BLaER1 (cell line): ENCODE measurements at regions not wholly inside any gene's neighbourhood (a gene's known extent, or its start where the extent isn't known, plus 50 kb on each side); places are given as distances from the start of the nearest gene placed in this dataset.

ENCODE experiments used
- H3K27ac ChIP-seq: shearing (Covaris generic); formaldehyde crosslinking; 2 replicates; pipeline ENCODE4 v1.8.1; 2022
- H3K27me3 ChIP-seq: shearing (Covaris generic); formaldehyde crosslinking; 2 replicates; pipeline ENCODE4 v1.8.1; 2022
- H3K36me3 ChIP-seq: shearing (Covaris generic); formaldehyde crosslinking; 2 replicates; pipeline ENCODE4 v1.8.1; 2022
- H3K4me1 ChIP-seq: shearing (Covaris generic); formaldehyde crosslinking; 2 replicates; pipeline ENCODE4 v1.8.1; 2022
- H3K4me2 ChIP-seq: shearing (Covaris generic); formaldehyde crosslinking; 2 replicates; pipeline ENCODE4 v1.8.1; 2022
- H3K4me3 ChIP-seq: shearing (Covaris generic); formaldehyde crosslinking; 2 replicates; pipeline ENCODE4 v1.8.1; 2022
- H3K9ac ChIP-seq: shearing (Covaris generic); formaldehyde crosslinking; 2 replicates; pipeline ENCODE4 v1.8.1; 2022
- H3K9me3 ChIP-seq: shearing (Covaris generic); formaldehyde crosslinking; 2 replicates; pipeline ENCODE4 v1.8.1; 2022
- H4K20me1 ChIP-seq: shearing (Covaris generic); formaldehyde crosslinking; 2 replicates; pipeline ENCODE4 v1.8.1; 2022
- Cebpa-rat ChIP-seq: shearing (Covaris generic); IDR thresholded peaks from 2 replicates; pipeline ENCODE4 v1.8.1; 2022

DNA sequence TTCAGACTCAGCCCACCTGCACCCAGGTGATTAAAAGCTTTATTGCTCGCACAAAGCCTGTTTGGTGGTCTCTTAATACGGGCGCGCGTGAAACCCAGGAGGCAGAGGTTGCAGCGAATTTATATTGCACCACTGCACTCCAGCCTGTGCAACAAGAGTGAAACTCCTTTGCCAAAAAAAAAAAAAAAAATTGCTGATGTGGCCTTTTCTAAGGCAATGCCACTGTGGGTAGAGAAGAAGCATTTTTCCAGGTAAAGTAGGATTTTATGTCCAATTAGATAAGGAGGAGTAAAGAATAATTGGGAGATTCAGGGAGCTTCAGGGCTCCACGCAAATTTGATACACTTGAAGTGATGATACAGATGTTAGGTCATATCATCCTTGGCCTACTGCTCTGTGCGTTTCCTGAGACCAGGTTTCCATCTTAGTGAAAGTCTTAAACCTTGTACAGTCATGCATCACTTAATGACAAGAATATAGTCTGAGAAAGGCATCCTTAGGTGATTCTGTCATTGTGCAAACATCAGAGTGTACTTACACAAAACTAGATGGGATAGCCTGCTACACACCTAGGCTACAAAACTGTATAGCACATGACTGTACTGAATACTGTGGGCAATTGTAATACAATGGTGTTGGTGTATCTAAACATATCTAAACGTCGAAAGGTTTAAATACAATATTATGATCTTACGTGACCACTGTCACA lies 150.9 kb downstream of the SPRY2 start:
- Histone ChIP-seq H3K4me2 (no peak overlapping the region), H3K9ac (no peak overlapping the region), H3K4me3 (no peak overlapping the region), H3K27ac (no peak overlapping the region), H3K9me3 (no peaks in the 10 kb centered on the region), H3K27me3 (no peaks in the 10 kb centered on the region), H3K36me3 (no peaks in the 10 kb centered on the region), H3K4me1 (peaks cover 5% of the 10 kb centered on the region; the same call in 1 of the 2 replicates), H4K20me1 (no peaks in the 10 kb centered on the region)
- TF ChIP-seq Cebpa-rat, result no peak

DNA sequence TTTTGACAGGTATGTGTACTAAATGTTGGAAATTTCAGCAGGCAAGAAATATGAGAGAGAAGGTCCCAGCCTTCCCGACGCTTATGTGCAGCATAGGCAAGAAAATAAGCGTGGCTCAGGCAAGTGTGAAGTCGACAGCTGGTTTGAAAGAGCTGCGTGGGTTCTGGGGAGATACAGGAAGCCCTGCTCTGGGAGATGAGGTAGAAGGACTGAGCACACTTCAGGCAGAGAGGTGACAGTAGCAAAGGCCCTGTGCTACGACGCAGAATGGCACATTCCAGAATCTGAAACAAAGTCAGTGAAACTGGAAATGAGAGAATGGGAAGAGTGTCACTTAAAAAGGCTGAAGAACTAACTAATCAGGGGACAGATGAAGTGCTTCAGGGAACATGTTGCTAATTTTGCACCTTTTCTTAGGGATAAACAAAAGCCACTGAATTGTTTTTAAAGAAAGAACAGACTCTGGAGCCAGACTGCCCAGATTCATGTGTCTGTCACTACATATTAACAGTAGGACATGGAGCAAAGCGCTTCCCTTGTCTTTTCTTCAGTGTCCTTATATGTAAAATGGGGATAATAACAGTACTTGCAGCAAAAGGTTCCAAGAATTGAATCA lies 160.1 kb downstream of the SPRY2 start:
- H3K9me3 ChIP-seq, result no peaks in the 10 kb centered on the region
- H4K20me1 ChIP-seq, result no peaks in the 10 kb centered on the region
- no peak for TF ChIP-seq Cebpa-rat
- no peak overlapping the region for H3K4me3 ChIP-seq
- no peaks in the 10 kb centered on the region for H3K27me3 ChIP-seq
- H3K4me1 ChIP-seq, result peaks cover 4% of the 10 kb centered on the region
- H3K9ac ChIP-seq, result no peak overlapping the region
- no peak overlapping the region for H3K27ac ChIP-seq
- H3K4me2 ChIP-seq, result no peak overlapping the region
- H3K36me3 ChIP-seq, result no peaks in the 10 kb centered on the region

DNA sequence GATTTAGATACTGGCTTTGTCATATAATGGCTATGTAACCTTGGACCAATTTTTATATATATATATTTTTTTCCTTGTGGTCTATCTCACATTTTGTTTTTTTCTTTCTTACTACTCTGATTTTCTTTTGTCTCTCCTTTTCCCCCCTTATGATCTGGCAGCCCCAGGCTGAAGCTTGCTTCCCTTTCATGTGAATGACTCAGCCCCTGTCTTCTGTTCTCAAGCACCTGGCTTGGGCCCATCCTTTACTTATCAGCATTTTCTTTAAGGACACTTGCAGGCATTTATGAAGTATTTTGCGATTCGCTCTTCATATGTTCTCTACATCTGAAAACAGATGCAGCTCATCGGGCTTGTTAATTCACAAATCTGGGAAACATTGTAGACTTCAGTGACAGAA lies 163.6 kb downstream of the SPRY2 start:
- Histone ChIP-seq H3K27ac (no peak overlapping the region), H3K27me3 (no peaks in the 10 kb centered on the region), H3K9me3 (peaks cover 4% of the 10 kb centered on the region; the same call in 1 of the 2 replicates), H4K20me1 (no peaks in the 10 kb centered on the region), H3K4me2 (no peak overlapping the region), H3K4me3 (no peak overlapping the region), H3K4me1 (peaks cover 4% of the 10 kb centered on the region), H3K9ac (no peak overlapping the region), H3K36me3 (no peaks in the 10 kb centered on the region)
- no peak for TF ChIP-seq Cebpa-rat

DNA sequence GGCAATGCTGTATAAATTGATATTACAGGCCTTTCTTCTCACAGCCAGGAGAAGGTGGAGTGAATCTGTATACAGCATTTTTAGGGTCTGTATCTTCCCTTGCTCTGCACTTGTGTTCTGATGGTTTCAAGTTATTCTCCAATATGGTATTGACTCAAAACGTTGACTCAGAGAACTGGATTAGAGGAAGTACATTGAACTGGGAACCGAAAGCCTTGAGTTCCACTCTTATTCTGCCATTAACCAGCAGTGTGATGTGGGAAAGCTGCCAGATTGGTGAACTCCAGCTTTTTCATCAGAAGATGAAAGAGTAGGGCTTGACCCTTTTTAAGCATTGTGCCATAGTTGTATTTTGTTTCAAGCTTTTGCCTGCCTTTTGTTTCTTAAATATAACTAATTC lies 167.7 kb downstream of the SPRY2 start:
- no peak for TF ChIP-seq Cebpa-rat
- Histone ChIP-seq H3K36me3 (no peaks in the 10 kb centered on the region), H4K20me1 (no peaks in the 10 kb centered on the region), H3K9ac (no peak overlapping the region), H3K27ac (no peak overlapping the region), H3K4me3 (no peak overlapping the region), H3K27me3 (no peaks in the 10 kb centered on the region), H3K4me1 (peaks cover 20% of the 10 kb centered on the region), H3K4me2 (no peak overlapping the region), H3K9me3 (peaks cover 4% of the 10 kb centered on the region)

DNA sequence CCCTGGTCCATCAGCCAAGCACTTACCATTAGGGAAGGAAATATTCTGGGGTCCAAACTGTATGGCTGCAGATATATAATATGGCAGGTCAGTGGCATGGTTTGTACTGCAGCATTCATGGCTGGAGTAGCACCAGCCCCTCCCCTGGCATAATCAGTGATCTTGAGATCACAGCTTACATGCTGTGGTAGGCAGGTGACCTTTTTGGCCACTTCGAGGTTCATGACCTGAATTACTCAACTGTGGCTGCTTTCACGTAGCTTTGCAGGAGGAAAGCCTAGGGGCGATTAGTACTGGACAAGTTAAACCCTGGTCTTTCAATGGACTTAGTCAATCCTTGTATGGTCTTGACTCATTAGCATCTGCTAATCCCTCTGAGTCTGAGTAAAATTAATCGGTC lies 169.8 kb downstream of the SPRY2 start:
- no peak for TF ChIP-seq Cebpa-rat
- Histone ChIP-seq H3K4me3 (no peak overlapping the region), H3K9ac (no peak overlapping the region), H3K9me3 (peaks cover 4% of the 10 kb centered on the region), H3K4me1 (peaks cover 20% of the 10 kb centered on the region), H3K36me3 (no peaks in the 10 kb centered on the region), H3K27ac (no peak overlapping the region), H3K27me3 (no peaks in the 10 kb centered on the region), H3K4me2 (no peak overlapping the region), H4K20me1 (no peaks in the 10 kb centered on the region)

DNA sequence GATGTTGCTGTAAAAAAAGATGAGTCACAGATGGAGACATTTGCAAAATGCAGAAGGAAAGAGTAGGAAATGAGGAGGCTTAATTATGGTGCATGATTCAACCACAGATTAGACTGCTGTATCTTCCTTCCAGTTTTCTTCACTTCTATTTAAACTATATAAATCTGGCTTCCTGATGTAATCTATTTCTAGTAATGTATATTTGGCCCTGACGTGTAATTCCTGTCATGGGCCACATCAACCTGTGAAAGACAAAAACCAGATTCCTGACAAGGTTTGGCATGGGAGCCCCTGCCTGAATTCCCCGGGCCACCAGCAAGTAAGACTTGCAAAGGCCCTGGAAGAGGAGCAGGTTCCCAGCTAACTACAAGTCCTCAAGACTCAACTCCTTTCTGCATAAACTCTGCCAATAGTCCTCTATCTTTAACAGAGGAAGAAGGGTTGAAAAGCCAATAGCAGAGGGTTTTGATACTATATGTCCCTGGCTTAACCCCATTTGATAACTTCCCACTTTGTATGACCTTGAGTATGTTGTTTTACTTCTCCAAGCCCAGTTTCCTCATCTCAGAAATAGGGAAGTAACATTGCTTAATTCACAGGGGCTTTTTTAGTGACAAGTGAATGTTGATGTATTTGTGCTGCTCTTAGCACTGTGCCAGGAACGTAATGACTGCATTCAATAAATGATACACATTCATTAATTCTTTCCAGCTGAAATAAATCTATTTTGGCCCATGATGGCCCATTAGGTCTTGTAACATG lies 172.7 kb downstream of the SPRY2 start:
- Histone ChIP-seq H3K27ac (no peak overlapping the region), H3K9me3 (no peaks in the 10 kb centered on the region; the same call in 1 of the 2 replicates), H3K4me2 (peak overlapping the region; percentile 20; the same call in 1 of the 2 replicates), H3K27me3 (no peaks in the 10 kb centered on the region), H3K4me3 (no peak overlapping the region), H3K36me3 (no peaks in the 10 kb centered on the region), H3K4me1 (peaks cover 20% of the 10 kb centered on the region), H4K20me1 (no peaks in the 10 kb centered on the region), H3K9ac (no peak overlapping the region)
- TF ChIP-seq Cebpa-rat, result no peak

DNA sequence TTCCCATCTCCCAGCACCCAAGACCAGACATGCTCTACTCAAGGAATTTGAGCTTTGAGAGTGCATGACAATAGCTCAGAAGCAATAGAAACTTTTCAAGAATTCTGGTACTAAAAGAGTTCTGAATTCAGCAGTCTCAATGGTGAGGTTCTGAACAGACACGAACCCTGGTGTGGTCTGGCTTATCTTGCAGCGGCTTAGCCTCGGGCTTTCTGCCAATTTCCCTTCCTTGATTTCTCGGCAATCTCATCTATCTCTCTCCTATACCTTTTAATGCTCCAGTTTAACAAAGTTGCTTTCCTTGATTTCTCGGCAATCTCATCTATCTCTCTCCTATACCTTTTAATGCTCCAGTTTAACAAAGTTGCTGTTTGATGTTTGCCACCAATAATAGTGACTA lies 174.6 kb downstream of the SPRY2 start:
- no peak overlapping the region for H3K27ac ChIP-seq
- H3K36me3 ChIP-seq, result no peaks in the 10 kb centered on the region
- H3K9me3 ChIP-seq, result no peaks in the 10 kb centered on the region
- H3K4me3 ChIP-seq, result no peak overlapping the region
- no peak overlapping the region for H3K9ac ChIP-seq
- no peaks in the 10 kb centered on the region for H4K20me1 ChIP-seq
- H3K4me2 ChIP-seq, result no peak overlapping the region
- no peaks in the 10 kb centered on the region for H3K27me3 ChIP-seq
- TF ChIP-seq Cebpa-rat, result no peak
- peaks cover 20% of the 10 kb centered on the region for H3K4me1 ChIP-seq

DNA sequence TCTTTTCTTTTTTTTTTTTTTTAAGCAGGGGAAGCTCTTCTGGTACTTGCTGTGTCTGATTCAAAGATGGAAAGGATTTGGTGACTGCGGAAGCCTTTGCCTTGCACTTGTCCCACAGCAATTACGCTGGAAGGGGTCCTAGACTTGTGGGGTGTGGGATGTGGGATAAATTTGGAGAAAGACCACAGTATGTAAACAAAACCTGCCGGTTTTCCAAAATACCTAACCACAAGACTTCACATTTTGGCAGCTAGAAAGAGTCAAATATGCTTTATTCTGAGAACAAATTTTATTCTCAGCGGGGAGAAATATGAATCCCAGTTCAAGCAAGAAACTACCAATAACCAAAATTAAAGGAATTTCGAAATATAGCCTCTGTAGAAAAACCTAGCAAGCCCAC lies 176.5 kb downstream of the SPRY2 start:
- H3K36me3 ChIP-seq, result no peaks in the 10 kb centered on the region
- H3K4me3 ChIP-seq, result no peak overlapping the region
- TF ChIP-seq Cebpa-rat, result no peak
- no peak overlapping the region for H3K9ac ChIP-seq
- H3K9me3 ChIP-seq, result no peaks in the 10 kb centered on the region
- peaks cover 17% of the 10 kb centered on the region for H3K4me1 ChIP-seq
- H3K4me2 ChIP-seq, result no peak overlapping the region
- no peaks in the 10 kb centered on the region for H3K27me3 ChIP-seq
- H4K20me1 ChIP-seq, result no peaks in the 10 kb centered on the region
- no peak overlapping the region for H3K27ac ChIP-seq

DNA sequence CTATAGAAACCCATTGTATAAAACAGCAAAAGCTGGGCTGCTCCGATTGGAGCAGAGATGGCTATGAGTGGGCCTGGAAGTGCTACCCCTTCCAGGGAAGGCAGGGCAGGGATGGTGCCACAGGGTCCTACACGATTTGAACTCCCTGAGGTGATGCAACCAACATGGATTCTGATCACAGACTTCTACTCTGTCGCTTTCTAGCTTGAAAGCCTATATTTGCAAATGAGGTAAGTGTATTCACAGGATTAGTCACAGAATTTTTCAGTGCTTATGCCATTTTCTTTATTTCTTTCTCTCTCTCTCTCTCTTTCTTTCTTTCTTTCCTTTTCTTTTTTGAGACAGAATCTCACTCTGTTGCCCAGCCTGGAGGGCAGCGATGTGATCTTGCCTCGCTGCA lies 179.0 kb downstream of the SPRY2 start:
- Histone ChIP-seq H3K27ac (no peak overlapping the region), H3K27me3 (no peaks in the 10 kb centered on the region), H3K4me2 (no peak overlapping the region), H3K9ac (no peak overlapping the region), H3K36me3 (no peaks in the 10 kb centered on the region), H3K4me1 (no peaks in the 10 kb centered on the region), H3K4me3 (no peak overlapping the region), H3K9me3 (no peaks in the 10 kb centered on the region), H4K20me1 (no peaks in the 10 kb centered on the region)
- TF ChIP-seq Cebpa-rat, result no peak

DNA sequence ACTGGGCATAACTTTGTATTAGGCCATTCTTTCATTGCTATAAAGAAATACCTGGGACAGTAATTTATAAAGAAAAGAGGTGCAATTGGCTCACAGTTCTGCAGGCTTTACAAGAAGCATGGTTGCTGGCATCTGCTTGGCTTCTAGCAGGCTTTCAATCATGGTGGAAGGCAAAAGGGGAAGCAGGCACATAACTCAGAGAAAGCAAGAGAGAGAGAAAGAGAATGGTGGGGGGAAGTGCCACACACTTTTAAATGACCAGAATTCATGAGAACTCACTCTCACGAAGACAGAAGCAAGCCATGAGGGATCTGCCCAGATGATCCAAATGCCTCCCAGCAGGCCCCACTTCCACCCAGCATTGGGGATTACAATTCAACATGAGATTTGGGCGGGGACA lies 179.7 kb downstream of the SPRY2 start:
- no peaks in the 10 kb centered on the region for H3K27me3 ChIP-seq
- H3K27ac ChIP-seq, result no peak overlapping the region
- H3K4me1 ChIP-seq, result no peaks in the 10 kb centered on the region
- H3K4me2 ChIP-seq, result no peak overlapping the region
- no peak overlapping the region for H3K4me3 ChIP-seq
- H3K9ac ChIP-seq, result no peak overlapping the region
- no peaks in the 10 kb centered on the region for H3K9me3 ChIP-seq
- no peaks in the 10 kb centered on the region for H4K20me1 ChIP-seq
- TF ChIP-seq Cebpa-rat, result no peak
- H3K36me3 ChIP-seq, result no peaks in the 10 kb centered on the region
